PC-9 (cell line): ENCODE measurements at regions not wholly inside any gene's neighbourhood (a gene's known extent, or its start where the extent isn't known, plus 50 kb on each side); places are given as distances from the start of the nearest gene placed in this dataset.

Experiments
- BruUV-seq: library from RNA; stranded (reverse); fragments of 400-500 nt; replicated peaks from 2 replicates; lab custom pipeline; 2021; lab: Mats Ljungman, UMichigan
- CTCF ChIA-PET: fragments of 300-600 bp; sonication (Branson Sonifier 250); formaldehyde crosslinking; loops from one replicate; lab custom pipeline; 2022; ENCODE audit warnings: antibody characterized with exemption; lab: Charles Lee
- POLR2A ChIA-PET: fragments of 300-600 bp; sonication (Branson Sonifier 250); formaldehyde crosslinking; loops from one replicate; lab custom pipeline; 2022; ENCODE audit warnings: antibody characterized with exemption; ENCODE audit not compliant: unreplicated experiment; lab: Charles Lee
- DNase-seq, 2 experiments: peaks; one replicate each; pipeline versions ENCODE4 v3.0.0 to v3.0.0-alpha.2; 2015 to 2022; ENCODE audit warnings: mixed read lengths in 1 of 2
- H2AFZ ChIP-seq: fragments of 200-600 bp; sonication (generic); 2 replicates; pipeline ENCODE4 v1.8.1; 2017; ENCODE audit warnings: antibody characterized with exemption
- H3F3A ChIP-seq: fragments of 200-600 bp; sonication (generic); 2 replicates; pipeline ENCODE4 v1.8.1; 2017; ENCODE audit warnings: antibody characterized with exemption, mild to moderate bottlenecking, low read depth; ENCODE audit not compliant: insufficient read depth
- H3K27ac ChIP-seq: fragments of 200-600 bp; sonication (generic); 2 replicates; pipeline ENCODE4 v1.6.1; 2016; ENCODE audit warnings: mixed run types
- H3K27me3 ChIP-seq: fragments of 200-600 bp; sonication (generic); 2 replicates; pipeline ENCODE4 v1.6.1; 2016; ENCODE audit warnings: low read depth, mixed run types; ENCODE audit not compliant: insufficient read depth
- H3K36me3 ChIP-seq: fragments of 200-600 bp; sonication (generic); 2 replicates; pipeline ENCODE4 v1.6.1; 2016; ENCODE audit warnings: low read depth, mixed run types
- H3K4me1 ChIP-seq: fragments of 200-600 bp; sonication (generic); replicated peaks from 2 replicates; pipeline ENCODE4 v1.6.1; 2016; ENCODE audit warnings: mixed run types; ENCODE audit not compliant: insufficient read depth
- H3K4me2 ChIP-seq: fragments of 200-600 bp; sonication (generic); 2 replicates; pipeline ENCODE4 v1.6.1; 2017; ENCODE audit warnings: mixed run types
- H3K4me3 ChIP-seq: fragments of 200-600 bp; sonication (generic); 2 replicates; pipeline ENCODE4 v1.6.1; 2016; ENCODE audit warnings: mixed run types
- H3K79me2 ChIP-seq: fragments of 200-600 bp; sonication (generic); 2 replicates; pipeline ENCODE4 v1.6.1; 2017; ENCODE audit warnings: low read depth, mixed run types
- H3K9me2 ChIP-seq: fragments of 200-600 bp; sonication (generic); 2 replicates; pipeline ENCODE4 v1.8.1; 2017; ENCODE audit warnings: mild to moderate bottlenecking; ENCODE audit not compliant: insufficient read depth
- H3K9me3 ChIP-seq: fragments of 200-600 bp; sonication (generic); 2 replicates; pipeline ENCODE4 v1.8.1; 2016; ENCODE audit warnings: low read depth; ENCODE audit not compliant: insufficient read depth
- H4K20me1 ChIP-seq: fragments of 200-600 bp; sonication (generic); 2 replicates; pipeline ENCODE4 v1.8.1; 2017; ENCODE audit not compliant: insufficient read depth
- CTCF ChIP-seq: fragments of 200-600 bp; sonication (generic); conservative IDR thresholded peaks from 2 replicates; pipeline ENCODE4 v1.6.1; 2017; ENCODE audit warnings: mixed run types, antibody characterized with exemption, mild to moderate bottlenecking, moderate library complexity
- EZH2 ChIP-seq: fragments of 200-600 bp; sonication (generic); IDR thresholded peaks from 2 replicates; pipeline ENCODE4 v1.8.0; 2017; ENCODE audit warnings: antibody characterized with exemption, low read depth
- intact Hi-C: fragments of 100-400 bp; cut with micrococcal nuclease; formaldehyde crosslinking; loops from one replicate; pipeline ENCODE4 v1.10.0; 2022; ENCODE audit not compliant: unreplicated experiment

- DNase-seq = no peak
- no peaks in the 10 kb centered on the region for H4K20me1 ChIP-seq
- TF ChIP-seq EZH2 (no peak), CTCF (no peak)
- no peaks in the 10 kb centered on the region for H3F3A ChIP-seq
- H3K27ac ChIP-seq = no peak overlapping the region
- H2AFZ ChIP-seq = no peak overlapping the region
- no TSS peak for BruUV-seq
- no peaks in the 10 kb centered on the region for H3K9me2 ChIP-seq
- no peaks in the 10 kb centered on the region for H3K9me3 ChIP-seq
- no peaks in the 10 kb centered on the region for H3K27me3 ChIP-seq
- POLR2A ChIA-PET = no interaction called here
- no peaks in the 10 kb centered on the region for H3K79me2 ChIP-seq
- H3K4me2 ChIP-seq = no peak overlapping the region
- intact Hi-C loops = no loop called here
- H3K4me1 ChIP-seq = no peaks in the 10 kb centered on the region
- H3K36me3 ChIP-seq = no peaks in the 10 kb centered on the region
- CTCF ChIA-PET = no interaction called here
- H3K4me3 ChIP-seq = no peak overlapping the region
Measured at GRCh38 chr12:13472690-13473089, 276.2 kb downstream of the EMP1 start.

GRCh38 chr12:13471471-13471870 lies 274.9 kb downstream of the EMP1 start:
- ChIA-PET CTCF (interaction anchor here (0.6 kb wide), 1 partner anchor 193 kb away, joined by 3 read pairs; no protein-coding TSS in a partner anchor), POLR2A (no interaction called here)
- Histone ChIP-seq H3F3A (no peaks in the 10 kb centered on the region), H2AFZ (no peak overlapping the region), H3K9me3 (no peaks in the 10 kb centered on the region), H3K79me2 (no peaks in the 10 kb centered on the region), H4K20me1 (no peaks in the 10 kb centered on the region), H3K9me2 (no peaks in the 10 kb centered on the region), H3K27ac (no peak overlapping the region), H3K4me2 (no peak overlapping the region), H3K27me3 (no peaks in the 10 kb centered on the region), H3K4me1 (no peaks in the 10 kb centered on the region), H3K4me3 (no peak overlapping the region), H3K36me3 (no peaks in the 10 kb centered on the region)
- intact Hi-C loops = no loop called here
- no peak for TF ChIP-seq CTCF
- TF ChIP-seq EZH2 = no peak
- DNase-seq = no peak
- BruUV-seq = no TSS peak

- no peaks in the 10 kb centered on the region for H4K20me1 ChIP-seq
- H3K79me2 ChIP-seq = no peaks in the 10 kb centered on the region
- H3K4me3 ChIP-seq = no peak overlapping the region
- H3K4me2 ChIP-seq = no peak overlapping the region
- no peaks in the 10 kb centered on the region for H3F3A ChIP-seq
- H3K4me1 ChIP-seq = no peaks in the 10 kb centered on the region
- intact Hi-C loops = no loop called here
- H3K9me3 ChIP-seq = no peaks in the 10 kb centered on the region
- POLR2A ChIA-PET = no interaction called here
- TF ChIP-seq CTCF (no peak), EZH2 (no peak)
- H3K9me2 ChIP-seq = peaks cover 4% of the 10 kb centered on the region; the same call in 1 of the 2 replicates
- CTCF ChIA-PET = no interaction called here
- no peaks in the 10 kb centered on the region for H3K36me3 ChIP-seq
- H3K27ac ChIP-seq = no peak overlapping the region
- no peak overlapping the region for H2AFZ ChIP-seq
- no TSS peak for BruUV-seq
- H3K27me3 ChIP-seq = no peaks in the 10 kb centered on the region
- DNase-seq = no peak
Measured at GRCh38 chr12:13465635-13466034, 269.1 kb downstream of the EMP1 start.
